HT-29 (cell line): ENCODE measurements at regions not wholly inside any gene's neighbourhood (a gene's known extent, or its start where the extent isn't known, plus 50 kb on each side); places are given as distances from the start of the nearest gene placed in this dataset.
"Not testable (repeated sequence)": the region's sequence is repeated elsewhere in the genome, so short reads cannot be mapped to it uniquely, and the experiment has no call there.

Experiments used
- DNase-seq: peaks from one replicate; pipeline ENCODE4 v3.0.0-alpha.2; 2015; ENCODE audit warnings: low spot score

DNA sequence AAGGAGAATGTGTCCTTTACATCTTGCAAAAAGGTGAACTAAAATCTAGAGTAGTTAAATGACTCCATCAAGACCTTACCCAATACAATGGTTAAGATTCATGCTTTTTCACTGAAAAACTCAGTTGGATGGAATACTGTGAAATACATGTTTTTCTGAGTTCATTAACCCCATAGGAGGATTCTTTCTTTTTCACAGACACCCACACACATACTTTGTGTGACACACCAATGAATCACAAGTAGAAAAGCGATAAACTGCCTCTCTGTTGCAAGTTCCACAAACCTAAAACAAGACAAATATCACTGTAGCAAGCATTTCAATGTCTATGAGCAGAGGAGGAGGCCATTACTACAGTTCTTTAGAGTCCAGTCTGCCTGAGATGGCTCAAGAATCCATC is 258.8 kb upstream of the CDH5 start:
- no peak for DNase-seq

DNA sequence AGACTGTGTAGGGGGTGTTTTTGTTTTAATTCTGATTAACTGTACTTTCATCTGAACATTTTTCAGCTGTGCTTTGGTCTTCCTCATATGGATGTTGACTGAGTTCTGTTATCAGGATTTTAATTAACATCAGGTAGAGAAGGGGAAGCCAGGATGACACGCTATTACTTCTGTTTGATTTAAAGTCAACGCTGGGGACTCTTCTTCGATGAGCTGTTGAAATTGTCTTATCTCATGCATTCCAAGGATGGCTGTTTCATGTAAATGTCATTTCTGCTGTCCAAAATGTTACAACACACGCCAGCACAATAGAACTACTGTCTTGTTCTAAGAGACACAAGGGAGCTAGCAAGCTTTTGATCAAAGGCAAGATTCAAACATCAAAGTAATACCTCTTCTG is 263.3 kb upstream of the CDH5 start:
- no peak for DNase-seq

DNA sequence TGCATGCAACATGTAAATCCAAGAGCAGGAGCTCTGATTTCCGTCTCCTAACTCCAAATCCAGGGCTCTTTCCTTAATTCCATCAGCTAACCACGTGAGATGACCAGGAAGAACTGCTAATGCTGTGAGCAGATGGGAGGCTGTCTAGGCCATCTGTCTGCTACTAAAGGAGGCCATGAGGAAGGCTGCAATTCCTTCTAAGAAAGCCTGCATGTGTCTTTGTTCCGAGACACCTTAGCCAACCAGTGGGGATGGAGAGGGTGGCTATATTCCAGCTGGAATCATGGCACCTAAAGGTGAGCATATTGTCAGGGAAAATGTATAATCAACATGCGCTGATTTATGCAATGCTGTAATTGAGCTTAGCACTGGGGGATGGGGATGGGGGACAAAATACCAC is 267.2 kb upstream of the CDH5 start:
- no peak for DNase-seq

DNA sequence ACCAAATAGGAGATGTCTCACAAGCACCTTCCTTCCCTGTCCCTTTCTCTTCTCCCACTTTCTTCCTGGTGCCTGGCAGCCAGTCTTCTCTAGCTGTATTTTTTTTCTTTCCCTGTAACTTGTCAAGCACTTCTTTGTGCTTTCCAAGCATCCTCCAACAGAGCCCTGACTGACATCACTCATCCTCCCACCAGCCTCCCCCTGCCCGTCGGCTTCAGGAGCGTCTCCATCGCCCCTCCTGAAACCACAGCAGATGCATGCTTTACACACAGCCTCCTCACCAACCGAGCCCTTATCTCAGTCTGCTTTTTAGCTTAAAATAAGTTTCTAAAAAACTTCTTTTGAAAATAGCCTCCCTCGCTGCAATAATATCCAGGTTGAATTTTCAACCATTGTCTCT is 268.7 kb upstream of the CDH5 start:
- DNase-seq: no peak

DNA sequence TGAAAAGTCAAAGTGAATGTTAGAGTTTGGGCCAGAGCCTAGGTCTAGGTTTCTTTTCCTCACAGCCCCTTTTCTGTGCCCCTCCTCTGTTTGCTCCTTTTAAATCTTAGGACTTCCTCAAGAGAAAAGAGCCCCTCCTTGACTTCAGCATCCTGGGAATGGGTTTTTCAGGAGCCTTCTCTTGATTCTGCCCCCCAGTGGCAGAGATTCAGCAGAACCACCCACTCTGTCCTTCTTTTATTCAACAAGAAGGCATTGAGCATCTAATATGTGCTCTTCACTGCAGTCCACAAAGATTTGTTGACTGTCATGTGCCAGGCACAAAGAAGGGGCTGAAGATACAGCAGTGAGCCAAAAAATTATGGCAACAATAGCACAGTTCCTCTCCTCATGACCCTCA is 270.8 kb upstream of the CDH5 start:
- no peak for DNase-seq

DNA sequence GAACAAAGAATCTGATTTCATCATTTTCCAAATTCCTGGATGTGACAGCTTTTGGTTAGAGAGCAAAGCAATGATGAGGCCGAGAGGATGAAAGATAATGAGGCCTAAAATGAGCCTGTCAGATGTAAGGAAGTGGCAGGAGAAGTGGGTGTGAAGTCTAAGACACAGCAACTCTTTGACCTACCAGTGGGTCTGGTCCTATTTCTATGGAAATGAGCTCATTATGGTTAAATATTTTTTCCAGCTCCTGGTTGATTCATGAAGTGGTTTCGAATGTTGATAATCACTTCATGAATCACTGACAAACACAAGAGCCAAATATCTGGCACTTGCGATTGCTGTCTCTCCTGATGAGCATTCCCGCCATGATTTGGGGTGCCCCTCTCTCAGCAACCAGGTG is 273.3 kb upstream of the CDH5 start:
- no peak for DNase-seq

DNA sequence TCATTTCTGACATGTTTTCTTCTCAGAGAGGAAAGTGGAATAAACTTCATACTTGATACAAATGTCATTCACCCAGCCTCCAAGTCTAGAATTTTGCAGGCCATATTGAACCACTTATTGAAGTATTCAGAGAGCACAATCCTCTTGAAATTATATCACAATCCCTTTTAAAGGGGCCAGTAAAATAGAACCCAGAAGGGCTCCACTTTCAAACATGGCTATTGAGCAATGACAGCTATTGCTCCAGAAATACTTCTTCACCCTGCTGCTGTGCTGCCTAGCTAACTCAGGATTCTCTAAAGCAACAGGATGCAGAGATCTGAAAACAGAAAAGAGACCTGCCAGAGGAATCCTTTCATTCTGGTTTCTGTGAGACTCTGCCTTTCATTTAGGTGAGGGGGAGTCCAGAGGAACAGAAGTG is 275.0 kb upstream of the CDH5 start:
- no peak for DNase-seq

DNA sequence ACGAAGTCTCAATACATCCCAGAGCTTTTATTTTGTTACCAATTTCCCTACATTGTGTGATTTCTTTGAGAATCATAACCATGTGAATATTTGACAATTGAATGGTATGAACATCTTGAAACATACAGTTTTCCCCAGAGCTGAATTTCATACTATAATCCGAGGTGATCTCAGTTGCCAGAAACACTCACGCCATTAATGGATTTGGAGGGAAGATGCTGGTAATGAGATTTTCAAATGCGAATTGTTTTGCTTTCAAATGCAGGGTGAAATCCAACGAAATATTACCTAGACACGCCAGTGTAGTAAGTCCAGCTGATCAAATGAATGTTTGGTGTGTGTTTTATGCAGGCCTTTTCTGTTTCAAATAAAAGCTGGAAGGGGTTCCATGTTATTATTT is 277.8 kb upstream of the CDH5 start:
- DNase-seq: no peak

DNA sequence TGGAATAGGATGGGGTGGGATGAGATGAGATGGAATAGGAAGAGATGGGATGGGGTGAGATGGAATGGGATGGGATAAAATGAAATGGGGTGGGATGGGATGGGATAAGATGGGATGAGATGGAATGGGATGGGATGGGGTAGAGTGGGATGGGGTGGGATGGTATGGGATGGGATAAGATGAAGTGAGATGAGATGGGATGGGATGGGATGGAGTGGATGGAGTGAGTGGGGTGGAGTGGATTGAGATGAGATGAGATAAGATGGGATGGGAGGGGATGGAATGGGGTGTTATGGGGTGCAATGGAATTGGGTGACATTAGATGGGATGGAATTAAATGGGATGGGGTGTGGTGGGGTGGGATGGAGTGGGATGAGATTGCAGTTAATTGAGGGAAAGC is 279.2 kb upstream of the CDH5 start:
- DNase-seq: no peak

DNA sequence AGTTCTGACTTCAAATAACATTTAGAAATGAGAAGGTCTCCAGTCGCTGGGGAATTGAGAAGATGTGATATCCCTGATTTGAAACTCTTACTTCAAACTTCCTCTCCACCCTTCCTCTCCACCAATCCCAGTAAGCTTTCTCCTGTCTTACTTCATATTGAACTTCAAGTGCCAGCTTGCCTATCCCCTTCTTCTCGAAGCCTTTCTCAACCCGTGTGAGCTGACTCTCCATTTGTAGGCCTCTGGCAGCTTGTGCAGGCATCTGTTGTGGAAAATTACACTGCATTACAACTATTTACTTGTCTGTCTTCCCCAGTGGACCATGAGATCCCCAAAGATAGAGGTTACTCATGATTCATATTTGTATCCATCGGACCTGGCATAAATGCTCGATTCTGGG is 280.8 kb upstream of the CDH5 start:
- DNase-seq: no peak

DNA sequence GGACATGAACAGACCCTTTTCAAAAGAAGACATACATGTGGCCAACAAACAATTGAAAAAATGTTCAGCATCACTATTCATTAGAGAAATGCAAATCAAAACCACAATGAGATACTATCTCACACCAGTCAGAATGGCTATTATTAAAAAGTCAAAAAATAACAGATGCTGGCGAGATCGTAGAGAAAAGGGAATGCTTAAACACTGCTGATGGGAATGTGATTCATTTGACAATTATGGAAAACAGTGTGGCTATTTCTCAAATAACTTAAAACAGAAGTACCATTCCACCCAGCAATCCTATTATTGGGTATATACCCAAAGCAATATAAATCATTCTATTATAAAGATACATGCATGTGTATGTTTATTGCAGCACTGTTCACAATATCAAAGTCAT is 281.8 kb upstream of the CDH5 start:
- not testable (repeated sequence) for DNase-seq

DNA sequence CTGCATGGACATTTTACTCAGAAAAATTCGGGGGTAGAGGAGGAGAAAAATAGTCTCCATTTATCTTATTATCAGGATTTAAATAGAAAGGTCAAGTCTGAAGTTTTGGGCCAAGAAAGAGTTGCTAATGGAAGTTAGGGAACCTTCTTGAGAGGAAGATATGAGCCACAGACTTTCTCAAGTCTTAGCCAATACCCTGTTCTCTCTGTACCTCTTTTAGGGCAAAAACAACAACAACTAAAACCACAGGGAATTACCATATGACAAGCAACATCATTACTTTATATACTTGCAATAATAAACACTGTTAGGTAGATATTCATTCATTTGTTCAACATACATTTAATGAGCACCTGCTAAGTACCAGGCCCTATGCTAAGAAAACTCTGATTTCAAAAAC is 282.2 kb upstream of the CDH5 start:
- DNase-seq: no peak

DNA sequence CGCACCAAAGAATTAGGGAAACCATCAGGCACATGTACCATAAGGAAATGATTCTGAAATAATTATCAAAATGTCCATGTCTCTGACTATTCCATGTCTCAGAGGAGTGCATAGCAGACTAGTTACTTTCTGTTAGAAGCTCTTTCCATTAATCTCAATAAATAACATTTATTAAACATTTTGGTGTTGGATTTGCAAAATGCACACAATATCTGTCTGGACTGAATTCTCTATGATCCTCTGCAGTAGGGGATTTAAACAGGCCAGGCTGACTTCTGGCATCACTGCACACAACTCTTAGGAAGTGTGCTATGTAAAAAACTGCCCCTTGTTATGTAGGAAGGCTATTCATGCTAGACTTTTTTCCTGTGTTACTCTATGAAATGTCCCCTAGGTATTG is 283.3 kb upstream of the CDH5 start:
- no peak for DNase-seq

DNA sequence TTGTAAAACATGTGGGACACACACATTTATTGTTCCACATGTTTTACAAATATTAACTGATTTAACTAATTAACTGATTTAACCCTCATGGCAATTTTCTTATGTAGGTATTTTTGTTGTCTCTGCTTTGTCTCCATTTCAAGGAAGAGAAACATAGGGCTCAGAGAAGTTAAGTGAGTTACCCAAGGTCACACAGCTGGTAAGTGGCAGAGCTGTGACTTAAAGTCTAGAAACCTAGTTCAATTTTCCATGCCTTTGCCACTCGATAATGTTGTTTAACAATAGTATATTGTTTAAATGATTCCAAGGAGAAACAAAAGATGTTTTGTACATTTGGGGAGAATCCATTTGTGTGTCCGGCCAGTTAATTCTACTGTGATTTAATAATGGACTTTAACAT is 284.1 kb upstream of the CDH5 start:
- DNase-seq: no peak

DNA sequence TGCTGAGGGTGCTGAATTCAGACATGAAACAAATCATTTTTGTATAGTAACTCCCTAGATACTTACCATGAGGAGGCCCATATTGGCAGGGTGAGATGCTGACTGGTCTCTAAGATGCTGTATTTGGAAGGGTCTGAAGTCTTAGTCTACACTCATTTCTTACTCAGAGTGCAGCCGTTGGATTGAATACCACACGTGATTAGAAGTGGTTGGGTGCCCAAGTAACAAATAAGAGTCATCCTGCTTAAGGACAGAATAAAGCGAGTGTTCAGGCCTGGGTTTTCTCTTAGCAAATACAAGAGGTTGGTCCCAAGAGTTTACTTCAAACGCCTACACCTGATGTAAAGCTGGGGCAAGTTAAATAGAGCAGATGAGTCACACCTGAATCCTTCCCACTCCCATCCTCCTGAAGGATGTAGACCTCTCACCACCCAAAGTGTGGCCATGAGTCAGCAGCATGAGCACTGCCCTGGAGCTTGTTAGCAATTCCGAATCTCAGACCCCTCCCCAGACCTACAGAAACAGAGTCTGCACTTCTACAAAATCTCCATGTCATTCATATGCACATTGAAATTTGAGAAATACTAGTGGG is 284.6 kb upstream of the CDH5 start:
- DNase-seq: peak; percentile 11

DNA sequence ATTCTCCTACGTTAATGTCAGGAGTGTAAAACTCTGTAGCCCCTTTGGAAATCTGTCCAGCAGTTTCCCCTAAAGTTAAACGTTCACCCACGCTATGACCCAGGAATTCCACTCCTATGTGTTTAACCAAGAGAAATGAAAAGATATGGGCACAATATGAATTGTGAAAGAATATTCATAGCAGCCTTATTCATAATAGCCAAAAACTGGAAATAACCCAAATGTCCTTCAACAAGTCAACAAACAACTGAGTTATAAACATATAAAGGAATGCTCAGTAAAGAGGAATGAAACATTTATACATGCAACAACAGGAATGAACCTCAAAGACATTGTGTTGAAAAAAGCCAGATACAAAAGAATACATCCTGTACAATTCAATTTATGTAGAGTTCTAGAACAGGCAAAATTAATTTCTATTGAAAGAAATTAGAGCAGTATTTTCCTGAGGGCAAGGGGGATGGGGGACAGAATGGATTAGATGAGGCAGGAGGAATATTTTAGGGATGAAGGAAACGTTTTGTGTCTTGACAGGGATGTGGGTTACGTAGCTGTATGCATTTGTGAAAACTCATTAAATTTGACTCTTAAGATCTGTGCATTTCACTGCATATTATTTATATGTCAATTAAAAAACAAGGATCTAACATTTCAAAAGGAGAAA is 286.7 kb upstream of the CDH5 start:
- DNase-seq: no peak

DNA sequence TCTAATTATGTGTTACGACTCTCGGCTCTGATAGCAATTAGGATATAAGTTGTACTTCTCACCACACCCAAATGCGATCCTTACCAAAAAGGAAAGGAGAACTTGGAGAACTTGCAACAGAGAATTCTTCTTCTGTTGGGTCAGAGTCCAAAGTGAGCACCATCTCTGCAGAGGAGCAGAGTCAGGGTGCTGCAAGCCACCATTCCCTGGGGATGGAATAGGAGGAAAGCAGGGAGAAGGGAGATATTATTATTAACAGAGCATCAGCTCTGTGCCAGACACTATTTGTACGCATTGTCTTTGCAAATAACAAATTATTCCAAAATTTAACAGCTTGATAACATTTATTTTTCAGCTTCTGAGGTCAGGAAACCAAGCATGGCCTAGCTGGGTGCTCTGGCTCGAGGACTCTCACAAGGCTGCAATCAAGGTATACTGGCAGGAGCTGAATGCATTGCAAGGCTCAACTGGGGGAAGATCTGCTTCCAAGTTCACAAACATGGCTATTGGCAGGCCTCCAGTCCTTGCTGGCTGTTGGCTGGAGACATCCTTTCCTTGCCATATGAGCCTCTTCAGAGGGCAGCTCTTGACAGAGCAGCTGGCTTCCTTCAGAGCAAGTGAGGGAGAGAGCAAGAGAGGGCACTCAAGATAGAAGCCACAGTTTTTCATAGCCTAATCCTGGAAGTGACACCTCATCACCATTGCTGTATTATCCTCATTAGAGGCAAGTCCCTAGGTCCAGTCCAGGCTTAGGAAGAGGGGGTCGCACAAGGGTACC is 296.2 kb upstream of the CDH5 start:
- DNase-seq: no peak

DNA sequence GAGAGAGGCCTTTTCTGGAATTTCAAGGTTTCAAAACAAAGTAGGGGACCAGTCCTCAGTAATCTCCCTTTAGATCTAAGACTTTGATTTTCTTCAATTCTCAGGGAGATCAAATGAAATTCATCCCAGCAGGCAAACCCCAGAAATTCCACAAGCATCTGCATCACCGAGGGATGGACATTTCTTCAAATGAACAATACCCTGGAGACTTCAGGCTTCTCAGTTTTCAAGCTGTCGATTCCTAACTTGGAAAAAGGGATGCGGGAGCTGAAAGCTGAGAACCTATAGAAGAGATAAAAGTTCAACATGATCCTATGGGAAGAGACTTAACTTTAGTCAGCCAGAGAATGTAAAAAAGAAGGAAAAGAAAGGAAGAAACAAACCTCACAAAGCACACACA is 296.9 kb upstream of the CDH5 start:
- DNase-seq: no peak

DNA sequence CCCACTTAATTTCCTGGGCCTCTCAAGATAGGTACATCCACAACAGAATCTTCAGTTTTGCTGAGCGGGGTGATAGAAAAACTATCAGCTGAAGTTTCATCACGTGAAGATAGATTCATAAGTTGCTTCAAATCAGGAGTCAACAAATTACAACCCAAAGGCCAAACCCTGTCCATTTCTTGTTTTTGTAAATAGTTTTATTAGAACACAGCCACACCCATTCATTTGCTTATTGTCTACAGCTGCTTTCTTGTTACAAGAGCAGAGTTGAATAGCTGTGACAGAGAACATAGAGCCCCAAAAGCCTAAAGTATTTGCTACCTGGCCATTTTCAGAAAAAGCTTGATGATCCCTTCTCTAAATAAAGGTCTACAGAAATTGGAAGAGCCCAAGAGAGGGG is 300.1 kb upstream of the CDH5 start:
- no peak for DNase-seq

DNA sequence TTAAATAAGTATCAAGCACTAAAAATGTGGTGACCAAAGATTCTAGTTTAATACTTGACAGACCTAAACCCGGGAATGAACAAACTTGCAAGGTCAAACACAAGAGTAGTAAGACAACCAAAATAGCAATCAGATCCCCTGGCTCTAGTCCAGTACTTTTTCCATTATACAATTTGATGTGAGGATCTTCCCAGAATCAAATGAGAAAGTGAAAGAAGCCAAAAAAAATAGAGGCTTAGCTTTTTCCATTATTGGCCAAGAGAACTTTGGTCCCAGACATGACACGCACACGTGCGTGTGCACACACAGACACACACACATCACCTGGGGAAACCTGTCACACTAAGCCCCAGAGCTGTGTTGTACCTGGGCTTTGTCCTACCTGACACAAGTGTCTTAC is 300.6 kb upstream of the CDH5 start:
- DNase-seq: no peak

DNA sequence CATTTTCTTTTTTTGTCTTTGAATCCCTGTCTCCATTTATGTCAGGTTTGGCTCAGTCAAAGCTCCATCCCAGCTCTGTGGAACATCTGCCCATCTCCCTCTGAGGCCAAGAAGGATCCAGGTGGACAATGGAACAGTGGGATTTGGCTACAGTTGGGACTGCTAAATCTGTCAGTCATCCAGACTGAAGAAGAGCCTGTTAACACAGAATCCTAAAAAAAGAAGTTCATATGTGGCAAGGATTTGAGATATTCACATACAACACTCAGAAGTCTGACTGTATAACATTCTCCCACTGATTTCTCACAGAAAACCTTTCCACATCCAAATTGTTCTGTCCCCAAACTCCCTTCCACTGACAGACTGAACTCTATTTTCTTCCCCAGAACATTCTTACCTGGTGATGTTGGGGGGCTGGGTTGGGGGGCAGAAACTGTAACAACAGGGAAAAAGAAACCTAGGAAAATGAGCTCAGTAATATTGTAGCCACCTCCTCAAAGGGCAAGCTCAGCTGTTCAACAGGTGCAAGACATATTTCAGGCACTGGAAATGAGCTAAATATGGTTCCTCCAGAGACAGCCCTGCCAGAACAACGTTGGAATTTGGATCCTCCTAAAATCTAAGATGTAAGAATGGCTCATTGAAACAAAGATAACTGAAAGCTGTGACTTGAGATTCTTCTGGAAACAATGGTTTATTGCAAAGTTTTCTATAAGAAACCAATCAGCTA is 301.5 kb upstream of the CDH5 start:
- DNase-seq: no peak

DNA sequence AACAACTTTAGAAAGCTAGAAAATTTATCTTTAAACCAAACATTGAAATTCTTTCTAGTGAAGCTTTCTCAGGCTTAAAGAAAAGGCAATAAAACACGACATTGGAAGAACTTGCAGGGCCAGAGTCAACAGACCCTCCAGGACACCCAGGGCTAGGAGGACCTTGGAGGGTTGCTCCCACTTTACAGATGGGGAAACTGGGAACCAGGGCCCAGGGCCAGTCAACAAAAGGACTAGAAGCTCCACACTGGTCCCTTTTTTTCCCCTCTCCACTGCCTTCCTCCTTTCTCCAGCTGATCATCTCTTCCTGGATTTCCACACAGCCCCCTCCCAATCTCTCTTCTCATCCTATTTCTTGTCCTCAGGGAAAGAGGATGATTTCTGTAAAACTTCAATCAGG is 307.7 kb upstream of the CDH5 start:
- no peak for DNase-seq
